CD4-positive, alpha-beta memory T cell (primary cell): ENCODE measurements at regions not wholly inside any gene's neighbourhood (a gene's known extent, or its start where the extent isn't known, plus 50 kb on each side); places are given as distances from the start of the nearest gene placed in this dataset.

ENCODE experiments used
- CTCF ChIA-PET: fragments of 350-600 bp; sonication (Branson Sonifier 250); formaldehyde crosslinking; loops from one replicate; lab custom pipeline; 2021; ENCODE audit warnings: inconsistent platforms; ENCODE audit not compliant: partially characterized antibody; lab: Charles Lee
- POLR2A ChIA-PET: fragments of 350-600 bp; sonication (Branson Sonifier 250); formaldehyde crosslinking; loops from one replicate; lab custom pipeline; 2021; ENCODE audit not compliant: partially characterized antibody; lab: Charles Lee
- DNase-seq, 5 donors: peaks; one replicate each; pipeline versions ENCODE4 v3.0.0 to v3.0.0-alpha.2; 2020 to 2022; ENCODE audit warnings: mixed read lengths in 1 of 5
- H3K27ac ChIP-seq: one replicate; pipeline ENCODE4 v1.7.0; 2013; ENCODE audit warnings: low read depth, low read length
- H3K27me3 ChIP-seq: 2 replicates; pipeline ENCODE4 v1.7.0; 2013; ENCODE audit warnings: mild to moderate bottlenecking, low read length, moderate library complexity; ENCODE audit not compliant: insufficient read depth
- H3K36me3 ChIP-seq: 2 replicates; pipeline ENCODE4 v1.7.0; 2013; ENCODE audit warnings: mild to moderate bottlenecking, low read length, moderate library complexity; ENCODE audit not compliant: insufficient read depth
- H3K4me1 ChIP-seq: 2 replicates; pipeline ENCODE4 v1.7.0; 2013; ENCODE audit warnings: mild to moderate bottlenecking, low read length, moderate library complexity; ENCODE audit not compliant: insufficient read depth
- H3K4me3 ChIP-seq, 2 donors: one replicate each; pipeline ENCODE4 v1.7.0; 2013; ENCODE audit warnings: low read length in 2 of 2, mild to moderate bottlenecking in 1 of 2
- H3K9me3 ChIP-seq, 2 donors: one replicate each; pipeline ENCODE4 v1.7.0; 2013; ENCODE audit warnings: low read length in 2 of 2, control low read depth in 1 of 2; ENCODE audit not compliant: control insufficient read depth in 1 of 2
- H3K27ac Mint-ChIP-seq, 7 donors: one replicate each; pipeline ENCODE4 v1.8.0; 2020 to 2021; ENCODE audit warnings: mixed read lengths in 7 of 7, mild to moderate bottlenecking in 6 of 7, inconsistent platforms in 3 of 7, moderate library complexity in 3 of 7
- H3K27me3 Mint-ChIP-seq, 2 donors: one replicate each; pipeline ENCODE4 v1.8.0; 2020 to 2021; ENCODE audit warnings: mixed read lengths in 2 of 2
- H3K36me3 Mint-ChIP-seq, 2 donors: one replicate each; pipeline ENCODE4 v1.8.0; 2020 to 2021; ENCODE audit warnings: mixed read lengths in 2 of 2, inconsistent platforms in 1 of 2, mild to moderate bottlenecking in 1 of 2
- H3K4me1 Mint-ChIP-seq, 4 donors: one replicate each; pipeline ENCODE4 v1.8.0; 2020 to 2021; ENCODE audit warnings: mixed read lengths in 4 of 4, mild to moderate bottlenecking in 1 of 4
- H3K4me3 Mint-ChIP-seq, 8 donors: one replicate each; pipeline ENCODE4 v1.8.0; 2020 to 2021; ENCODE audit warnings: mixed read lengths in 8 of 8, mild to moderate bottlenecking in 7 of 8, moderate library complexity in 6 of 8, inconsistent platforms in 3 of 8
- H3K9me3 Mint-ChIP-seq, 8 donors: one replicate each; pipeline ENCODE4 v1.8.0; 2020 to 2021; ENCODE audit warnings: mixed read lengths in 8 of 8, mild to moderate bottlenecking in 5 of 8, inconsistent platforms in 3 of 8, moderate library complexity in 1 of 8
- intact Hi-C: fragments of 100-400 bp; cut with micrococcal nuclease; formaldehyde crosslinking; loops from one replicate; pipeline ENCODE4 v1.15.1; 2023

DNA sequence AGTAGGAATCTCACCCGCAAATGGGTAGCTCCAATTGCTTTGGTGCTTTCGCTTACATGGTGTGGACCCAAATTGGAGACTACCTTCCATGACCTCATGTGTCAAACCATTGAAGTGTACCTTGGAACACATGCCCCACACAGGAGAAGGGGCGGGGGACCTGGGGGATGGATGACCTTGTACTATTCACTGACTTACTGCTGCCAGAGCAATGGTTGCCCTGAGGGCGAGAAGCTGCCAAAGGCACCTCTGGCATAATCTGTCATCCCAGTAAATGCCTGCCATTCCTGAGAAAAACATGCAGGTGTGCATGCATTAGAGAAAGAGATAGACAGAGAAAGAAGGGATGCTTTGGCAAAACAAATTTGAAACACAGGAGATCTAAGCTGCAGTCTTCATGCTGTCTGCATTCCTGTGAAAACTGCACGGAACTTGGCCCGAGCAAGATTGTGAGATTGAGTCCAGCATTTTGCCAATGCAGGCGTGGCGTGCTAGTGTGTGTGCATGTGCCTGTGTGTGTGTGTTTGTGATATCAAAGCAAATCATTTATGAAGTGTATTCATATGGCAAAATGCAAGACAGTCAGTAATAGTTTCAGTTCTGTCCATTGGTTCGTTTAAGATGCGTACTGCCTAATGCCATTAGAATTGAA is 219.5 kb upstream of the MDFIC2 start:
- peaks cover 8 to 18% of the 10 kb centered on the region in 2 donors for H3K27me3 Mint-ChIP-seq
- Histone ChIP-seq H3K4me1 (no peaks in the 10 kb centered on the region), H3K27ac (no peak overlapping the region), H3K36me3 (no peaks in the 10 kb centered on the region), H3K4me3 (no peak overlapping the region), H3K27me3 (no peaks in the 10 kb centered on the region), H3K9me3 (no peaks in the 10 kb centered on the region)
- no peak overlapping the region for H3K4me3 Mint-ChIP-seq
- intact Hi-C loops, result loop anchor here (1.0 to 2.0 kb wide), 2 partner anchors 1054 to 1121 kb away; no protein-coding TSS in a partner anchor
- H3K36me3 Mint-ChIP-seq, result no peaks in the 10 kb centered on the region
- no peak for DNase-seq
- no peaks in the 10 kb centered on the region for H3K9me3 Mint-ChIP-seq
- ChIA-PET POLR2A (no interaction called here), CTCF (interaction anchor here (0.8 kb wide), 1 partner anchor 1149 kb away, joined by 3 read pairs; no protein-coding TSS in a partner anchor)
- no peak overlapping the region for H3K27ac Mint-ChIP-seq
- no peaks in the 10 kb centered on the region for H3K4me1 Mint-ChIP-seq

DNA sequence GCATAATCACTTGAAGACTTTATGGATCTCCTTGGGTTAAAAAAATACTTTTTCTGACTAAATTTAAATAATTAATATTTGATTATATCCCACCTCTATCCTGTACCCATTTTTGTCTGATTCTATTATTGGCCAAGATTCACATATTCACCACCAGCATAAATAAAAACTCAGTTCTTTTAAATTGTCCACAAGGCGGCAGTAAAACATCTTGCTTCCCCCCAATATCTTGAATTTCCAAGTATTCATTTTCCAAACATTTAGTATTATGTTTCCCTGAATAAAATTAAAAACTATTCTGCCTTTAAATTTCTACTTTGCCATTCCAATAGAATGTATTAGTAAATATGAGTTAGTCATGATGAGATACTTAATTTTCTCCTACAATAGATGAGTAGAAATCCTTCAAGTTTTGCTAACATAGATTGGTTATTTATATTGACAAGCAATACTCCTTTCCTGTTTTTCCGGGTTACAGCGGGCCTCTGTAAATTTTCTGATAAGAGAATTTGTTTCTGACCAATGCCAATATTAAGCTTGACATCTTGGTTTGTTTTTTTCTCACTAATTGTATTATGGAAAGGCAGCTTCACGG is 218.7 kb upstream of the MDFIC2 start:
- Histone ChIP-seq H3K27ac (no peak overlapping the region), H3K9me3 (no peaks in the 10 kb centered on the region), H3K4me3 (no peak overlapping the region), H3K27me3 (no peaks in the 10 kb centered on the region), H3K4me1 (no peaks in the 10 kb centered on the region), H3K36me3 (no peaks in the 10 kb centered on the region)
- Mint-ChIP-seq H3K36me3 (no peaks in the 10 kb centered on the region), H3K9me3 (no peaks in the 10 kb centered on the region), H3K4me3 (no peak overlapping the region), H3K27ac (no peak overlapping the region), H3K27me3 (peaks cover 9 to 12% of the 10 kb centered on the region in 2 donors), H3K4me1 (no peaks in the 10 kb centered on the region)
- DNase-seq, result peak in 2 of 5 donors; percentile 3 to 8
- ChIA-PET CTCF (interaction anchor here (0.8 kb wide), 1 partner anchor 1150 kb away, joined by 3 read pairs; no protein-coding TSS in a partner anchor), POLR2A (no interaction called here)
- intact Hi-C loops, result loop anchor here (1.0 to 2.0 kb wide), 2 partner anchors 1055 to 1122 kb away; no protein-coding TSS in a partner anchor

DNA sequence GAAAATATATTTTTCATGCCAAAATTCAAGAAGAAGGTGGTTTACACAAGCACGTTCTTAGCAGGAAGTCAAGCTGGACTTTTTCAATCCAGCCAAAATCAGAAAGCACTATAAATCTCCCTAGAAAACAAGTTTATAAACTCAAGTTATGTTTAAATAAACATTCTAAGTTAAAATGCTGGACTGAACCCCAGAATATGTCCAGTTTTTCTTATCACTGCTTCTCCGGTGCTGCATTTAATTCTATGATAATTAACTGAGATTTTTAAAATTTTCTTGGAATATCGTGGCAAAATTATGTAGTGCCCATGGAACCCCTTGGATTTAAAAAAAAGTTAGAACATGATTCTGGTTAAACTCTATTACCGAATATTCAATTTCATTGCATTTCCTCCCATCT is 218.2 kb upstream of the MDFIC2 start:
- no peak overlapping the region for H3K27ac Mint-ChIP-seq
- DNase-seq, result no peak
- H3K9me3 Mint-ChIP-seq, result no peaks in the 10 kb centered on the region
- no peak overlapping the region for H3K4me3 Mint-ChIP-seq
- no peak overlapping the region for H3K27ac ChIP-seq
- no peaks in the 10 kb centered on the region for H3K36me3 Mint-ChIP-seq
- POLR2A ChIA-PET, result no interaction called here
- no peaks in the 10 kb centered on the region for H3K4me1 ChIP-seq
- peaks cover 6 to 9% of the 10 kb centered on the region in 2 donors for H3K27me3 Mint-ChIP-seq
- no peaks in the 10 kb centered on the region for H3K4me1 Mint-ChIP-seq
- no peaks in the 10 kb centered on the region for H3K36me3 ChIP-seq
- H3K9me3 ChIP-seq, result no peaks in the 10 kb centered on the region
- no peak overlapping the region for H3K4me3 ChIP-seq
- H3K27me3 ChIP-seq, result no peaks in the 10 kb centered on the region
- intact Hi-C loops, result loop anchor here (1.0 to 2.0 kb wide), 2 partner anchors 1056 to 1122 kb away; no protein-coding TSS in a partner anchor
- CTCF ChIA-PET, result no interaction called here

DNA sequence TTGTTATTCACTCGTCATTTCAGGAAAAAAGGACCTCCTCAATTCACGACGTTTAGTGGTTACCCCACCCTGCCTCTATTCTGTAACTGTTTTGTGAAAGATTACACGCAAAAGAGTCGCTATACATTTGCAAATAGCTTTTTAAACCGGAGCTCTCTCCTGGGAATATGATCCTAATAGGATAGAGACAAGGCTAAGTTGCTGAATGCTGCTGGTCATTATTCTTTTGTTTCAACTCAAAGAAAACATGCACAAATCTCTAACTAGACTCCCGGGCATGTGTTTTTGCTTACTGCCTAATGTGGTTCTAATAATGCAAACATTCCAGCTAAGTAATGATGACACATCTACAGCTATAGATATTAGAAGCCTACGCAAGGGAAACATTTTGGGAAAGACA is 214.6 kb upstream of the MDFIC2 start:
- ChIA-PET CTCF (interaction anchor here (1.4 to 2.8 kb wide), 2 partner anchors 12 to 24 kb away, joined by 4 to 7 read pairs; no protein-coding TSS in a partner anchor), POLR2A (no interaction called here)
- no peaks in the 10 kb centered on the region for H3K9me3 ChIP-seq
- no peak overlapping the region for H3K4me3 Mint-ChIP-seq
- no peak overlapping the region for H3K27ac Mint-ChIP-seq
- H3K27me3 Mint-ChIP-seq, result peaks cover 4 to 7% of the 10 kb centered on the region in 2 donors
- H3K27ac ChIP-seq, result no peak overlapping the region
- H3K4me1 ChIP-seq, result no peaks in the 10 kb centered on the region
- intact Hi-C loops, result no loop called here
- H3K4me1 Mint-ChIP-seq, result no peaks in the 10 kb centered on the region
- no peak for DNase-seq
- no peaks in the 10 kb centered on the region for H3K36me3 Mint-ChIP-seq
- no peaks in the 10 kb centered on the region for H3K9me3 Mint-ChIP-seq
- no peaks in the 10 kb centered on the region for H3K27me3 ChIP-seq
- H3K36me3 ChIP-seq, result no peaks in the 10 kb centered on the region
- H3K4me3 ChIP-seq, result no peak overlapping the region

DNA sequence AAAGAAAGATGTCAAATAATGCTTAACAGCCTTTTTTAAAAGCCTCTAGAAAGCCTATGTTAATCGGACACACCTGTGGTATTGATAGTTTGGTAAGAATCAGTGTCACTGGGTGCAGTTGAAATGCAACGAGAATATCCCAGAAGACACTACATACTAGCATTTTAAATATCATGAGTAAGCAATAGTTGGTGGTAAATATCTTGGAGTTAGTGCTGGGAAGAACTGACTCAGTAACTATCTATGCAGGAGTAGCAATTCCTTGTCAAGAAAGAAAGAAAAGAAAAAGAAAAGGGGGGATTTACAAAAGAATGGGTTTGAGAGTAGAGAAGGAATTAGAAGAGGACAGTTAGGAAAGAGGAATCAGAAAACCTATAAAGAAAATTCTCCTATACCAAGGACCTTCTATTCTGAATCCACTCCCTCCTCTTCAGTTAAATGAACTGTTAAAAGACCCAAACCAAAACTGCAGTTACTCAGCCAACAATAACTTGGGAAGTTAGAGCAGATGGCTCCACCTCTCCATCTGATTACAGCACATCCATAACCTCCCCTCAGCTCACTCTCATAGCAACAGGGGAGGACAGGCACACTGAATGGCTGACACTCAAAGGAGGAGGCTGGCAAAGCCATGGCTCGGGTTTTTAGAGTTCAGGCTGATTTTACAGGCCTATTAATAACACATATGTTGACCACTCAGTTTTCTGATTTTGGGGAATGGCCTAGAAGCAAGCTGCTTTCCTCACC is 207.6 kb upstream of the MDFIC2 start:
- H3K9me3 ChIP-seq, result no peaks in the 10 kb centered on the region
- Mint-ChIP-seq H3K4me1 (no peaks in the 10 kb centered on the region), H3K36me3 (no peaks in the 10 kb centered on the region), H3K4me3 (no peak overlapping the region), H3K9me3 (no peaks in the 10 kb centered on the region), H3K27me3 (peaks cover 10 to 15% of the 10 kb centered on the region in 2 donors), H3K27ac (no peak overlapping the region)
- no peaks in the 10 kb centered on the region for H3K36me3 ChIP-seq
- ChIA-PET POLR2A (no interaction called here), CTCF (no interaction called here)
- H3K4me1 ChIP-seq, result no peaks in the 10 kb centered on the region
- intact Hi-C loops, result no loop called here
- H3K4me3 ChIP-seq, result no peak overlapping the region
- peaks cover 4% of the 10 kb centered on the region for H3K27me3 ChIP-seq
- no peak overlapping the region for H3K27ac ChIP-seq
- DNase-seq, result no peak

DNA sequence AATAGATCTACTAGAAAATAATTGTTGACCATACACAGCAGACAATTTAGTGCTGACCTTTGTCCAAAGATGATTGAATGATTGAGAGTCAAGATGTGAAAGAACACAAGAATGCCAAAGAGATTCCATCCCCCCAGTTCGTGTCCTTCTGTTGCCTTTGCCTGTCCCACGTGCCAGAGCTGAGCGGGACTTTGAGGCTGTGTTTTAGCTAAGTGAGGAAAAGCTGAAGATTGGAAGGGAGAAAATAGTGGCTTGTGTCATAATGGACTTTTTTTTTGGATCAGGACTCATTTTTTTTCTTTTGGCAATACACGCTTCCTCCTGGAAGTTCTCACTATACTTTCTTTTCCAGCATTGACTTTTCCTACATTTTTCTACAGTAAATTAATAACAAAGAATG is 206.6 kb upstream of the MDFIC2 start:
- no peaks in the 10 kb centered on the region for H3K36me3 Mint-ChIP-seq
- H3K27ac Mint-ChIP-seq, result no peak overlapping the region

DNA sequence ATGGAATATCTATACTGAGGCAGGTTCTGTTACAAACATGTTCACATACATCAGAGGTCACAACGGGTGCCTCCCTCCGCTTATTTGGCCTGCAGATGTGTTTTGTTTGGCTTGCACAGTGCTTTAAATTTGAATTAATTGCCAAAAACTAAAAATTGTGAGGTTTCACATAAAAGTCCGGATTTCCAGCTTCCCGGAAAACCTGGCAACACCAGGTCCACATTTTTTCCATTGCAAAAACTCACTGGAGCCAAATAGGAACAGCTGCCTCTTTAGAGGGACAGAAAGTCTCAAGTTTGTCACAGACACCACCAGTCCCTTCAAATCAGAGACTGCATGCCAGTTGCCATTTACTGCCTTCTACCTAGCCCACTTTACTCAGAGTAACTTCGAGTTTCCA is 205.9 kb upstream of the MDFIC2 start:
- Histone ChIP-seq H3K9me3 (no peaks in the 10 kb centered on the region), H3K4me1 (no peaks in the 10 kb centered on the region), H3K27me3 (peaks cover 5% of the 10 kb centered on the region), H3K4me3 (no peak overlapping the region), H3K27ac (no peak overlapping the region), H3K36me3 (no peaks in the 10 kb centered on the region)
- no peak for DNase-seq
- no peaks in the 10 kb centered on the region for H3K4me1 Mint-ChIP-seq
- ChIA-PET CTCF (no interaction called here), POLR2A (no interaction called here)
- no peak overlapping the region for H3K4me3 Mint-ChIP-seq
- H3K36me3 Mint-ChIP-seq, result no peaks in the 10 kb centered on the region
- H3K27me3 Mint-ChIP-seq, result peaks cover 11 to 22% of the 10 kb centered on the region in 2 donors
- H3K9me3 Mint-ChIP-seq, result no peaks in the 10 kb centered on the region
- no peak overlapping the region for H3K27ac Mint-ChIP-seq
- intact Hi-C loops, result no loop called here

More for the DNA sequence above, 206.6 kb upstream of the MDFIC2 start:
- ChIA-PET POLR2A (no interaction called here), CTCF (no interaction called here)
- intact Hi-C loops, result no loop called here
- Histone ChIP-seq H3K9me3 (no peaks in the 10 kb centered on the region), H3K36me3 (no peaks in the 10 kb centered on the region), H3K4me3 (no peak overlapping the region), H3K27me3 (peaks cover 5% of the 10 kb centered on the region), H3K27ac (no peak overlapping the region), H3K4me1 (no peaks in the 10 kb centered on the region)
- DNase-seq, result no peak
- Mint-ChIP-seq H3K27me3 (peaks cover 10 to 19% of the 10 kb centered on the region in 2 donors), H3K4me3 (no peak overlapping the region), H3K4me1 (no peaks in the 10 kb centered on the region), H3K9me3 (no peaks in the 10 kb centered on the region)
